HFFc6 (cell line): ENCODE measurements at regions not wholly inside any gene's neighbourhood (a gene's known extent, or its start where the extent isn't known, plus 50 kb on each side); places are given as distances from the start of the nearest gene placed in this dataset.
"Not testable (repeated sequence)": the region's sequence is repeated elsewhere in the genome, so short reads cannot be mapped to it uniquely, and the experiment has no call there.

Experiments
- DNase-seq: peaks from one replicate; pipeline ENCODE4 v3.0.0-alpha.2; 2018
- H3K27ac Mint-ChIP-seq: 2 replicates; pipeline ENCODE4 v1.8.0; 2020; ENCODE audit warnings: mild to moderate bottlenecking, mixed read lengths
- H3K27me3 Mint-ChIP-seq: 2 replicates; pipeline ENCODE4 v1.8.0; 2021; ENCODE audit warnings: mild to moderate bottlenecking, moderate library complexity, mixed read lengths; ENCODE audit not compliant: insufficient read depth
- H3K36me3 Mint-ChIP-seq: 2 replicates; pipeline ENCODE4 v1.8.0; 2021; ENCODE audit warnings: low read depth, mixed read lengths
- H3K4me1 Mint-ChIP-seq: 2 replicates; pipeline ENCODE4 v1.8.0; 2020; ENCODE audit warnings: low read depth, mixed read lengths
- H3K4me3 Mint-ChIP-seq: 2 replicates; pipeline ENCODE4 v1.8.0; 2020; ENCODE audit warnings: mild to moderate bottlenecking, moderate library complexity, mixed read lengths
- H3K9me3 Mint-ChIP-seq: 2 replicates; pipeline ENCODE4 v1.8.0; 2020; ENCODE audit warnings: mild to moderate bottlenecking, mixed read lengths
- CTCF ChIP-seq: fragments of 200-600 bp; sonication (generic); IDR thresholded peaks from 2 replicates; pipeline ENCODE4 v1.5.0; 2021; ENCODE audit warnings: antibody characterized with exemption, mild to moderate bottlenecking

GRCh38 chr7:10646194-10646593 is 327.5 kb upstream of the PHF14 start:
- no peak overlapping the region for H3K27ac Mint-ChIP-seq
- H3K4me3 Mint-ChIP-seq, result no peak overlapping the region
- no peaks in the 10 kb centered on the region for H3K36me3 Mint-ChIP-seq
- H3K9me3 Mint-ChIP-seq, result peaks cover 37% of the 10 kb centered on the region
- TF ChIP-seq CTCF, result no peak
- no peaks in the 10 kb centered on the region for H3K4me1 Mint-ChIP-seq
- DNase-seq, result no peak
- no peaks in the 10 kb centered on the region for H3K27me3 Mint-ChIP-seq

- no peak for TF ChIP-seq CTCF
- Mint-ChIP-seq H3K4me3 (no peak overlapping the region), H3K36me3 (no peaks in the 10 kb centered on the region), H3K27ac (no peak overlapping the region), H3K9me3 (peaks cover 43% of the 10 kb centered on the region), H3K27me3 (no peaks in the 10 kb centered on the region), H3K4me1 (no peaks in the 10 kb centered on the region)
- no peak for DNase-seq
Observed at GRCh38 chr7:10648289-10648688, 325.4 kb upstream of the PHF14 start.

- DNase-seq, H3K36me3 Mint-ChIP-seq, H3K27ac Mint-ChIP-seq, H3K4me1 Mint-ChIP-seq, H3K27me3 Mint-ChIP-seq, H3K4me3 Mint-ChIP-seq: not testable (repeated sequence)
- H3K9me3 Mint-ChIP-seq, result peaks cover 36% of the 10 kb centered on the region
Observed at GRCh38 chr7:10649120-10649519, 324.6 kb upstream of the PHF14 start.

- no peak for TF ChIP-seq CTCF
- no peaks in the 10 kb centered on the region; the same call in 1 of the 2 replicates for H3K27me3 Mint-ChIP-seq
- H3K27ac Mint-ChIP-seq, result no peak overlapping the region
- DNase-seq, result no peak
- peaks cover 18% of the 10 kb centered on the region for H3K9me3 Mint-ChIP-seq
- H3K4me3 Mint-ChIP-seq, result no peak overlapping the region
- no peaks in the 10 kb centered on the region for H3K36me3 Mint-ChIP-seq
- no peaks in the 10 kb centered on the region for H3K4me1 Mint-ChIP-seq
Observed at GRCh38 chr7:10655031-10655430, 318.6 kb upstream of the PHF14 start.

- no peaks in the 10 kb centered on the region for H3K36me3 Mint-ChIP-seq
- TF ChIP-seq CTCF, result no peak
- H3K27ac Mint-ChIP-seq, result no peak overlapping the region
- H3K4me3 Mint-ChIP-seq, result no peak overlapping the region
- no peaks in the 10 kb centered on the region for H3K4me1 Mint-ChIP-seq
- DNase-seq, result no peak
- H3K9me3 Mint-ChIP-seq, result peaks cover 13% of the 10 kb centered on the region
- no peaks in the 10 kb centered on the region; the same call in 1 of the 2 replicates for H3K27me3 Mint-ChIP-seq
Observed at GRCh38 chr7:10657201-10657600, 316.5 kb upstream of the PHF14 start.

GRCh38 chr7:10657837-10658236 is 315.8 kb upstream of the PHF14 start:
- H3K9me3 Mint-ChIP-seq, result peaks cover 7% of the 10 kb centered on the region
- H3K4me3 Mint-ChIP-seq, result no peak overlapping the region
- no peak for TF ChIP-seq CTCF
- H3K27me3 Mint-ChIP-seq, result no peaks in the 10 kb centered on the region; the same call in 1 of the 2 replicates
- H3K36me3 Mint-ChIP-seq, result no peaks in the 10 kb centered on the region
- H3K27ac Mint-ChIP-seq, result no peak overlapping the region
- H3K4me1 Mint-ChIP-seq, result no peaks in the 10 kb centered on the region
- no peak for DNase-seq
